ENCODE measurements at regions not wholly inside any gene's neighbourhood (a gene's known extent, or its start where the extent isn't known, plus 50 kb on each side); places are given as distances from the start of the nearest gene placed in this dataset.

GRCh38 chr13:24002206-24002815 is 105.0 kb upstream of the C1QTNF9B start:
- H3K9me3 ChIP-seq (replicated peaks; ENCODE audit: insufficient read depth, low read length), result no peaks in the 10 kb centered on the region
- H3K36me3 ChIP-seq (replicated peaks; ENCODE audit: insufficient read depth, low read length), result no peaks in the 10 kb centered on the region
- no peaks in the 10 kb centered on the region for H3F3A ChIP-seq (ENCODE audit: insufficient read depth, low read length)
- no peaks in the 10 kb centered on the region for H4K20me1 ChIP-seq (ENCODE audit: insufficient read depth, low read length)
- TF ChIP-seq EZH2phosphoT487 (IDR thresholded peaks at IDR 0.05; ENCODE audit: low read length) (no peak), EZH2 (optimal IDR thresholded peaks at IDR 0.05; ENCODE audit: low read depth, low read length) (no peak), CTCF (IDR thresholded peaks at IDR 0.05; ENCODE audit: low read length) (no peak)
- no peaks in the 10 kb centered on the region for H3K79me2 ChIP-seq (ENCODE audit: low read length)
- no peak overlapping the region for H3K9ac ChIP-seq (ENCODE audit: low read length)
- no peak overlapping the region for H2AFZ ChIP-seq (ENCODE audit: low read length)
- H3K4me3 ChIP-seq (ENCODE audit: low read length), result no peak overlapping the region
- H3K27me3 ChIP-seq (replicated peaks; ENCODE audit: insufficient read depth, low read length), result no peaks in the 10 kb centered on the region
- no peak overlapping the region for H3K4me2 ChIP-seq (ENCODE audit: low read depth, low read length)
- H3K4me1 ChIP-seq (ENCODE audit: low read length), result no peaks in the 10 kb centered on the region
- no peak for DNase-seq
- H3K27ac ChIP-seq (ENCODE audit: low read length), result no peak overlapping the region
- no peaks in the 10 kb centered on the region for H3K9me2 ChIP-seq (replicated peaks; ENCODE audit: insufficient read depth, low read length)

GRCh38 chr13:24004142-24004899 is 107.0 kb upstream of the C1QTNF9B start:
- H3K79me2 ChIP-seq (ENCODE audit: low read length), result no peaks in the 10 kb centered on the region
- H2AFZ ChIP-seq (ENCODE audit: low read length), result no peak overlapping the region
- no peaks in the 10 kb centered on the region for H3K36me3 ChIP-seq (replicated peaks; ENCODE audit: insufficient read depth, low read length)
- no peaks in the 10 kb centered on the region for H3F3A ChIP-seq (ENCODE audit: insufficient read depth, low read length)
- no peaks in the 10 kb centered on the region for H3K9me2 ChIP-seq (replicated peaks; ENCODE audit: insufficient read depth, low read length)
- no peaks in the 10 kb centered on the region for H3K9me3 ChIP-seq (replicated peaks; ENCODE audit: insufficient read depth, low read length)
- no peak overlapping the region for H3K9ac ChIP-seq (ENCODE audit: low read length)
- no peaks in the 10 kb centered on the region for H3K4me1 ChIP-seq (ENCODE audit: low read length)
- DNase-seq, result no peak
- no peak overlapping the region for H3K4me2 ChIP-seq (ENCODE audit: low read depth, low read length)
- no peaks in the 10 kb centered on the region for H4K20me1 ChIP-seq (ENCODE audit: insufficient read depth, low read length)
- no peak overlapping the region for H3K4me3 ChIP-seq (ENCODE audit: low read length)
- TF ChIP-seq CTCF (IDR thresholded peaks at IDR 0.05; ENCODE audit: low read length), result no peak
- TF ChIP-seq EZH2phosphoT487 (IDR thresholded peaks at IDR 0.05; ENCODE audit: low read length), result no peak
- no peak for TF ChIP-seq EZH2 (optimal IDR thresholded peaks at IDR 0.05; ENCODE audit: low read depth, low read length)
- no peaks in the 10 kb centered on the region for H3K27me3 ChIP-seq (replicated peaks; ENCODE audit: insufficient read depth, low read length)
- H3K27ac ChIP-seq (ENCODE audit: low read length), result no peak overlapping the region

GRCh38 chr13:24004971-24005370 is 107.7 kb upstream of the C1QTNF9B start:
- H4K20me1 ChIP-seq (ENCODE audit: insufficient read depth, low read length), result no peaks in the 10 kb centered on the region
- H3K9ac ChIP-seq (ENCODE audit: low read length), result no peak overlapping the region
- no peak overlapping the region for H2AFZ ChIP-seq (ENCODE audit: low read length)
- TF ChIP-seq EZH2phosphoT487 (IDR thresholded peaks at IDR 0.05; ENCODE audit: low read length) (no peak), EZH2 (optimal IDR thresholded peaks at IDR 0.05; ENCODE audit: low read depth, low read length) (no peak), CTCF (IDR thresholded peaks at IDR 0.05; ENCODE audit: low read length) (no peak)
- no peak overlapping the region for H3K4me2 ChIP-seq (ENCODE audit: low read depth, low read length)
- no peaks in the 10 kb centered on the region for H3K79me2 ChIP-seq (ENCODE audit: low read length)
- no peaks in the 10 kb centered on the region for H3K36me3 ChIP-seq (replicated peaks; ENCODE audit: insufficient read depth, low read length)
- no peaks in the 10 kb centered on the region for H3K4me1 ChIP-seq (ENCODE audit: low read length)
- H3K27me3 ChIP-seq (replicated peaks; ENCODE audit: insufficient read depth, low read length), result no peaks in the 10 kb centered on the region
- no peak for DNase-seq
- no peaks in the 10 kb centered on the region for H3K9me3 ChIP-seq (replicated peaks; ENCODE audit: insufficient read depth, low read length)
- H3K4me3 ChIP-seq (ENCODE audit: low read length), result no peak overlapping the region
- H3F3A ChIP-seq (ENCODE audit: insufficient read depth, low read length), result no peaks in the 10 kb centered on the region
- no peaks in the 10 kb centered on the region for H3K9me2 ChIP-seq (replicated peaks; ENCODE audit: insufficient read depth, low read length)
- H3K27ac ChIP-seq (ENCODE audit: low read length), result no peak overlapping the region

Data from MM.1S (cell line).